Kidney (tissue), 13 donors: ENCODE measurements at regions not wholly inside any gene's neighbourhood (a gene's known extent, or its start where the extent isn't known, plus 50 kb on each side); places are given as distances from the start of the nearest gene placed in this dataset.

Experiments
- DNase-seq, 5 donors: peaks; one replicate each; pipeline ENCODE4 v3.0.0-alpha.2; 2013 to 2020
- FAIRE-seq: peaks from 2 replicates; lab custom pipeline; 2012; peaks lifted over from hg19 to GRCh38; lab: Jason Lieb, UNC
- H3K27ac ChIP-seq, 2 donors: one replicate each; pipeline ENCODE4 v1.7.0; 2013; ENCODE audit warnings: low read depth in 2 of 2, low read length in 2 of 2, inconsistent platforms in 1 of 2
- H3K27me3 ChIP-seq: one replicate; pipeline ENCODE4 v1.7.1; 2013; ENCODE audit warnings: low read length, inconsistent platforms; ENCODE audit not compliant: control insufficient read depth, insufficient read depth
- H3K36me3 ChIP-seq, 3 donors: one replicate each; pipeline versions ENCODE4 v1.7.0 to v1.7.1; 2013; ENCODE audit warnings: low read length in 3 of 3, control low read depth in 1 of 3, inconsistent platforms in 1 of 3; ENCODE audit not compliant: insufficient read depth in 3 of 3, control insufficient read depth in 2 of 3
- H3K4me1 ChIP-seq, 3 donors: one replicate each; pipeline versions ENCODE4 v1.7.0 to v1.7.1; 2013; ENCODE audit warnings: low read length in 3 of 3, inconsistent platforms in 1 of 3, low read depth in 1 of 3; ENCODE audit not compliant: control insufficient read depth in 2 of 3, insufficient read depth in 2 of 3
- H3K4me3 ChIP-seq, 3 donors: one replicate each; pipeline versions ENCODE4 v1.7.0 to v1.8.1; 2013; ENCODE audit warnings: low read length in 3 of 3, control low read depth in 1 of 3, inconsistent platforms in 1 of 3
- H3K9ac ChIP-seq, 3 donors: one replicate each; pipeline versions ENCODE4 v1.7.0 to v1.7.1; 2013; ENCODE audit warnings: low read length in 3 of 3, control low read depth in 1 of 3, inconsistent platforms in 1 of 3
- H3K9me3 ChIP-seq, 3 donors: one replicate each; pipeline versions ENCODE4 v1.7.0 to v1.7.1; 2013; ENCODE audit warnings: low read length in 3 of 3, control low read depth in 1 of 3, inconsistent platforms in 1 of 3; ENCODE audit not compliant: control insufficient read depth in 2 of 3, insufficient read depth in 1 of 3
- intact Hi-C: fragments of 100-400 bp; cut with DNase I; formaldehyde crosslinking; loops from one replicate; pipeline ENCODE4 v1.11.1; 2022
- TF ChIP-seq, protein P1 (sequence below): IDR thresholded peaks from 3 replicates; pipeline ENCODE4 v1.5.1; 2012; ENCODE audit warnings: mild to moderate bottlenecking, moderate library complexity, borderline replicate concordance; ENCODE audit not compliant: insufficient read depth; ENCODE audit errors: extremely low read depth
- donor health status: control.
- donor health status: control.
- donor health status: control.
- donor health status: control.
- donor health status: control.
- donor health status: DM: yes; HTN: yes; CAD: no.
- donor health status: Normal renal cell carcinoma (clear cell type).

DNA sequence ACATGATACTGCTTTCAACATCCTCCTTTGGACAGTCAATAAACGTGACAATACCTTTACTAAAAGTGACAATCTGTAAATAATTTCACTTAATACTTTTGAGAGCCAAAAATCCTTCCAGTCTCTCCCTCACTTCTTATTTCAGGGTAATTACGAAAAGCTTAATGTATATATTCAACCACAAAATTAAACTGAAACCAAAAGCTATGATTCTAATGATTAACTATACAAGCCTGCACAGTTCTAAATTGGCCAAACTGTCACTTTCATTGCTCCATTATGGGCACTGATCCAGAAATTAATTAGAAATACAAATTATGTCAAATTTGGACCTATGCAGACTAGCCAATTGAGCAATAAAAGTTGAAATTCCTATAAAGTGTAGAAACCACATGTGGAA is 696.5 kb upstream of the MIS18BP1 start:
- intact Hi-C loops: no loop called here
- no peak overlapping the region for H3K27ac ChIP-seq
- TF ChIP-seq, protein P1, sequence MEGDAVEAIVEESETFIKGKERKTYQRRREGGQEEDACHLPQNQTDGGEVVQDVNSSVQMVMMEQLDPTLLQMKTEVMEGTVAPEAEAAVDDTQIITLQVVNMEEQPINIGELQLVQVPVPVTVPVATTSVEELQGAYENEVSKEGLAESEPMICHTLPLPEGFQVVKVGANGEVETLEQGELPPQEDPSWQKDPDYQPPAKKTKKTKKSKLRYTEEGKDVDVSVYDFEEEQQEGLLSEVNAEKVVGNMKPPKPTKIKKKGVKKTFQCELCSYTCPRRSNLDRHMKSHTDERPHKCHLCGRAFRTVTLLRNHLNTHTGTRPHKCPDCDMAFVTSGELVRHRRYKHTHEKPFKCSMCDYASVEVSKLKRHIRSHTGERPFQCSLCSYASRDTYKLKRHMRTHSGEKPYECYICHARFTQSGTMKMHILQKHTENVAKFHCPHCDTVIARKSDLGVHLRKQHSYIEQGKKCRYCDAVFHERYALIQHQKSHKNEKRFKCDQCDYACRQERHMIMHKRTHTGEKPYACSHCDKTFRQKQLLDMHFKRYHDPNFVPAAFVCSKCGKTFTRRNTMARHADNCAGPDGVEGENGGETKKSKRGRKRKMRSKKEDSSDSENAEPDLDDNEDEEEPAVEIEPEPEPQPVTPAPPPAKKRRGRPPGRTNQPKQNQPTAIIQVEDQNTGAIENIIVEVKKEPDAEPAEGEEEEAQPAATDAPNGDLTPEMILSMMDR: no peak
- H3K9ac ChIP-seq: no peak overlapping the region
- no peak for FAIRE-seq
- no peaks in the 10 kb centered on the region for H3K9me3 ChIP-seq
- H3K27me3 ChIP-seq: no peaks in the 10 kb centered on the region
- no peaks in the 10 kb centered on the region for H3K36me3 ChIP-seq
- no peak for DNase-seq
- no peaks in the 10 kb centered on the region for H3K4me1 ChIP-seq
- no peak overlapping the region for H3K4me3 ChIP-seq

DNA sequence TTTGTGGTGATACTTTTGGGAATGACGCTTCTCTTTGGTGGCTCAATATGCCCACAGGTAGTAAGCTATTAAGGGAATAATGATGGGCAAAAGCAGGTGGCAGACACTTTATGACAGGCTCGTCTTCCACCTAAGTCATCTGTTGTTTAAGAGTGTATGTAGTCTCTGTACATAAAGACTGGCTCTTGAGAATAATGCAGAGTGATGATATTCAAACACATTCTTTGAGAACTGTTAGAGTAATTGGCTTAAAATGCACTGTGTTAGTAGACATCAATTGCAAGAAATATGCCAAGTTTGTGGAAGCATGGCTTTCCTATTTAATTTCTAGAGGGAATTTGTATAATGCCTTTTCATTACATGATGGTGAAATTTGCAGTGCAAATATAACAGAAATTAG is 694.8 kb upstream of the MIS18BP1 start:
- Histone ChIP-seq H3K27me3 (no peaks in the 10 kb centered on the region), H3K9me3 (no peaks in the 10 kb centered on the region), H3K4me3 (no peak overlapping the region), H3K36me3 (no peaks in the 10 kb centered on the region), H3K27ac (no peak overlapping the region), H3K9ac (no peak overlapping the region), H3K4me1 (no peaks in the 10 kb centered on the region)
- TF ChIP-seq, protein P1: no peak
- intact Hi-C loops: no loop called here
- no peak for DNase-seq
- no peak for FAIRE-seq

DNA sequence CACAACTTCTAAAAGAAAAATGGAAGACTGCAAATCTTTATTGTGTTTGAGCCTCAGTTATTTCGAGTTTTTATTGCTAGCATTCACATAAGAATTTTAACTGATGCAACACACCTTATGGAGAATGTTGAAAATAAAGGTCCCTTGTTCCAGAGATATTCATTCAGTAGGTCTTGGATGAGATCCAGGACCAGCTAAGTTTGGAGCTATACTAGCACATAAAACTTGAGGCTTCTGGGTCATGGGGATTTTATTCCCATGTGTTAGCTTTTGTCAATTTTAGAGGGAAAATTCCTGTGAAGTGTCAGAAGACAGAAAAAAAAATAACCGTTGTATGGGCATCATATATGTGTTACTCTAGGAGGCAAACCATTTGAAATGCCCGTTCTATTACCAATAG is 693.2 kb upstream of the MIS18BP1 start:
- DNase-seq (no peak), FAIRE-seq (no peak)
- intact Hi-C loops: no loop called here
- TF ChIP-seq, protein P1: no peak
- Histone ChIP-seq H3K4me1 (no peaks in the 10 kb centered on the region), H3K9me3 (no peaks in the 10 kb centered on the region), H3K27me3 (no peaks in the 10 kb centered on the region), H3K27ac (no peak overlapping the region), H3K4me3 (no peak overlapping the region), H3K9ac (no peak overlapping the region), H3K36me3 (no peaks in the 10 kb centered on the region)

DNA sequence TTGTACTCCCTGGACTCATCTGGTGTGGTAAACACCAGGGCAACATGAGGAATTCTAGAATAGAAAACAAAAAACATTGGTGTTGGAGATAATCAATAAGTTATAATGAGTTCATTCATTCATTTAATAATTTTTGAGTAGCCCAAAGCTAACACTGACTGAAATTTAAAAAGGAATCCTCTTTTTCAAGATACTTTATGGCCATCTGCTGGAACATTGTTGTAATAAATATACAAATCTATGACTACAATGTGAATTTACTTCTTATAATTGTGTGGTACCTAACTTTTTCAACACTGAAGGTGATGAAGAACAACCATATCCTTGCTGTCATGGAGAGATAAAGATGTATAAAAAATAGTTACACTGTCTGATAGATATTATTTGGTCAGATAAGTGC is 687.3 kb upstream of the MIS18BP1 start:
- TF ChIP-seq, protein P1: no peak
- DNase-seq: no peak
- intact Hi-C loops: no loop called here
- Histone ChIP-seq H3K9ac (no peak overlapping the region), H3K36me3 (no peaks in the 10 kb centered on the region), H3K27ac (no peak overlapping the region), H3K4me1 (no peaks in the 10 kb centered on the region), H3K4me3 (no peak overlapping the region), H3K27me3 (no peaks in the 10 kb centered on the region), H3K9me3 (no peaks in the 10 kb centered on the region)
- no peak for FAIRE-seq
